ENCODE measurements at regions not wholly inside any gene's neighbourhood (a gene's known extent, or its start where the extent isn't known, plus 50 kb on each side); places are given as distances from the start of the nearest gene placed in this dataset.

GRCh38 chr12:66800046-66800445 lies 121.2 kb upstream of the GRIP1 start:
- no peak overlapping the region for H3K4ac ChIP-seq (ENCODE audit: low read depth, low read length)
- no peak overlapping the region for H2BK20ac ChIP-seq (ENCODE audit: low read depth, low read length, poor library complexity, severe bottlenecking)
- no CpG with 5 or more reads among the region's 1 CpG for WGBS (ENCODE audit: extremely low coverage, insufficient read length, low lambda C conversion rate)
- H2BK5ac ChIP-seq (ENCODE audit: insufficient read length, low read length) = no peak overlapping the region
- H3K23ac ChIP-seq (ENCODE audit: insufficient read length, low read depth, low read length) = no peak overlapping the region
- no peaks in the 10 kb centered on the region for H3K9me3 ChIP-seq (ENCODE audit: control insufficient read depth, low read depth, low read length)
- no peak overlapping the region for H3K9ac ChIP-seq (ENCODE audit: extremely low read depth, insufficient read length, low read length)
- H3K18ac ChIP-seq (ENCODE audit: insufficient read length, low read depth, low read length) = no peak overlapping the region
- no peaks in the 10 kb centered on the region for H3K23me2 ChIP-seq (ENCODE audit: insufficient read length, low read depth, low read length, poor library complexity, severe bottlenecking)
- H2BK15ac ChIP-seq (ENCODE audit: low read depth, low read length) = no peak overlapping the region
- H3K27me3 ChIP-seq (ENCODE audit: insufficient read depth, low read length) = no peaks in the 10 kb centered on the region
- H4K8ac ChIP-seq (replicated peaks; ENCODE audit: insufficient read length, low read depth, low read length) = no peak overlapping the region
- no peaks in the 10 kb centered on the region for H3K79me2 ChIP-seq (ENCODE audit: insufficient read depth, low read length)
- H2AFZ ChIP-seq (ENCODE audit: low read length) = no peak overlapping the region
- no peak overlapping the region for H4K91ac ChIP-seq (ENCODE audit: insufficient read length, low read depth, low read length)
- H3K27me3 Mint-ChIP-seq (ENCODE audit: low read depth) = peaks cover 2% of the 10 kb centered on the region
- no peak overlapping the region for H3K56ac ChIP-seq (ENCODE audit: insufficient read length, low read depth, low read length)
- DNase-seq = no peak
- H3K36me3 Mint-ChIP-seq (ENCODE audit: insufficient read depth in 1 of 3, low read depth in 3 of 3) = no peaks in the 10 kb centered on the region
- H2AK5ac ChIP-seq (ENCODE audit: insufficient read length, low read length) = no peak overlapping the region
- no peak overlapping the region for H3K14ac ChIP-seq (ENCODE audit: insufficient read depth, low read length)
- no peaks in the 10 kb centered on the region for H3K9me3 Mint-ChIP-seq
- no peak overlapping the region for H3K27ac ChIP-seq (ENCODE audit: insufficient read length, low read depth, low read length)
- no peak for TF ChIP-seq CTCF (conservative IDR thresholded peaks at IDR 0.05)
- no peak overlapping the region for H3K4me2 ChIP-seq (ENCODE audit: insufficient read depth, insufficient read length, low read length)
- H3K4me1 Mint-ChIP-seq = peaks cover 32 to 33% of the 10 kb centered on the region in 2 experiments
- no peak overlapping the region for H4K5ac ChIP-seq (ENCODE audit: insufficient read length, low read depth, low read length)
- no peaks in the 10 kb centered on the region for H3K79me1 ChIP-seq (ENCODE audit: insufficient read depth, low read depth, low read length, poor library complexity, severe bottlenecking)
- H2BK12ac ChIP-seq (ENCODE audit: insufficient read length, low read depth, low read length) = no peak overlapping the region
- no peak overlapping the region for H3K4me3 Mint-ChIP-seq
- H3K27ac Mint-ChIP-seq = no peak overlapping the region
- no peak overlapping the region for H3T11ph ChIP-seq (ENCODE audit: low read length)
- no peaks in the 10 kb centered on the region for H4K20me1 ChIP-seq (ENCODE audit: control insufficient read depth, insufficient read depth, insufficient read length)
- peaks cover 7% of the 10 kb centered on the region for H3K4me1 ChIP-seq (ENCODE audit: insufficient read depth, low read length)
- no peak overlapping the region for H2BK120ac ChIP-seq (ENCODE audit: low read depth, low read length, poor library complexity, severe bottlenecking)
